ENCODE measurements at regions not wholly inside any gene's neighbourhood (a gene's known extent, or its start where the extent isn't known, plus 50 kb on each side); places are given as distances from the start of the nearest gene placed in this dataset.

GRCh38 chr14:87508333-87508732 is 484.6 kb downstream of the GALC start:
- Histone ChIP-seq H3K27ac (replicated peaks in 1 of 4) (no peak overlapping the region), H3K4me1 (no peaks in the 10 kb centered on the region), H3K27me3 (no peaks in the 10 kb centered on the region), H3K36me3 (no peaks in the 10 kb centered on the region), H3K9me3 (no peaks in the 10 kb centered on the region), H3K4me3 (no peak overlapping the region)
- intact Hi-C loops (cut with DNase I) = no loop called here
- DNase-seq (ENCODE audit: extremely low spot score) = no peak
- TF ChIP-seq EP300 (IDR thresholded peaks at IDR 0.05) = no peak
- no peak for TF ChIP-seq CTCF (IDR thresholded peaks at IDR 0.05)
- TF ChIP-seq POLR2A (IDR thresholded peaks at IDR 0.05; ENCODE audit: low read depth) = no peak
- no peak for TF ChIP-seq POLR2AphosphoS5 (IDR thresholded peaks at IDR 0.05)
- 91% methylated on average over 1 of the region's 1 CpG for WGBS

GRCh38 chr14:87503711-87504110 is 489.3 kb downstream of the GALC start:
- Histone ChIP-seq H3K9me3 (no peaks in the 10 kb centered on the region), H3K4me1 (no peaks in the 10 kb centered on the region), H3K4me3 (no peak overlapping the region), H3K27ac (replicated peaks in 1 of 4) (no peak overlapping the region), H3K36me3 (no peaks in the 10 kb centered on the region), H3K27me3 (no peaks in the 10 kb centered on the region)
- TF ChIP-seq POLR2A (IDR thresholded peaks at IDR 0.05; ENCODE audit: low read depth) = no peak
- no peak for TF ChIP-seq CTCF (IDR thresholded peaks at IDR 0.05)
- no peak for TF ChIP-seq POLR2AphosphoS5 (IDR thresholded peaks at IDR 0.05)
- TF ChIP-seq EP300 (IDR thresholded peaks at IDR 0.05) = no peak
- intact Hi-C loops (cut with DNase I) = no loop called here
- whole genome bisulfite sequencing = 66% methylated on average over 3 of the region's 3 CpGs
- DNase-seq (ENCODE audit: extremely low spot score) = no peak

- Histone ChIP-seq H3K4me1 (peaks cover 0 to 4% (median 0%) of the 10 kb centered on the region in 4 donors), H3K27me3 (no peaks in the 10 kb centered on the region), H3K4me3 (no peak overlapping the region), H3K27ac (replicated peaks in 1 of 4) (no peak overlapping the region), H3K9me3 (no peaks in the 10 kb centered on the region), H3K36me3 (no peaks in the 10 kb centered on the region)
- no peak for TF ChIP-seq POLR2A (IDR thresholded peaks at IDR 0.05; ENCODE audit: low read depth)
- TF ChIP-seq POLR2AphosphoS5 (IDR thresholded peaks at IDR 0.05) = no peak
- TF ChIP-seq EP300 (IDR thresholded peaks at IDR 0.05) = no peak
- TF ChIP-seq CTCF (IDR thresholded peaks at IDR 0.05) = no peak
- no peak for DNase-seq (ENCODE audit: extremely low spot score)
- 43% methylated on average over 3 of the region's 3 CpGs for whole genome bisulfite sequencing
- intact Hi-C loops (cut with DNase I) = no loop called here
These were observed 495.7 kb downstream of the GALC start for GRCh38 chr14:87497301-87497700.

- intact Hi-C loops (cut with DNase I) = no loop called here
- DNase-seq (ENCODE audit: extremely low spot score) = no peak
- H3K4me3 ChIP-seq = no peak overlapping the region
- TF ChIP-seq EP300 (IDR thresholded peaks at IDR 0.05) (no peak), POLR2A (IDR thresholded peaks at IDR 0.05; ENCODE audit: low read depth) (no peak), CTCF (IDR thresholded peaks at IDR 0.05) (no peak), POLR2AphosphoS5 (IDR thresholded peaks at IDR 0.05) (no peak)
- no peaks in the 10 kb centered on the region for H3K9me3 ChIP-seq
- peaks cover 0 to 4% (median 0%) of the 10 kb centered on the region in 4 donors for H3K4me1 ChIP-seq
- H3K36me3 ChIP-seq = no peaks in the 10 kb centered on the region
- H3K27me3 ChIP-seq = no peaks in the 10 kb centered on the region
- no peak overlapping the region for H3K27ac ChIP-seq (replicated peaks in 1 of 4)
These were observed 499.0 kb downstream of the GALC start for GRCh38 chr14:87494010-87494409.

- no peaks in the 10 kb centered on the region for H3K36me3 ChIP-seq
- H3K27me3 ChIP-seq = no peaks in the 10 kb centered on the region
- peaks cover 0 to 4% (median 0%) of the 10 kb centered on the region in 4 donors for H3K4me1 ChIP-seq
- no peak for TF ChIP-seq EP300 (IDR thresholded peaks at IDR 0.05)
- TF ChIP-seq POLR2A (IDR thresholded peaks at IDR 0.05; ENCODE audit: low read depth) = no peak
- no peak for TF ChIP-seq CTCF (IDR thresholded peaks at IDR 0.05)
- no peak for TF ChIP-seq POLR2AphosphoS5 (IDR thresholded peaks at IDR 0.05)
- DNase-seq (ENCODE audit: extremely low spot score) = no peak
- 70% methylated on average over 2 of the region's 2 CpGs for WGBS
- no peak overlapping the region for H3K27ac ChIP-seq (replicated peaks in 1 of 4)
- H3K4me3 ChIP-seq = no peak overlapping the region
- H3K9me3 ChIP-seq = no peaks in the 10 kb centered on the region
- intact Hi-C loops (cut with DNase I) = no loop called here
These were observed 500.4 kb downstream of the GALC start for GRCh38 chr14:87492561-87492960.
